ENCODE measurements at regions not wholly inside any gene's neighbourhood (a gene's known extent, or its start where the extent isn't known, plus 50 kb on each side); places are given as distances from the start of the nearest gene placed in this dataset.

DNA sequence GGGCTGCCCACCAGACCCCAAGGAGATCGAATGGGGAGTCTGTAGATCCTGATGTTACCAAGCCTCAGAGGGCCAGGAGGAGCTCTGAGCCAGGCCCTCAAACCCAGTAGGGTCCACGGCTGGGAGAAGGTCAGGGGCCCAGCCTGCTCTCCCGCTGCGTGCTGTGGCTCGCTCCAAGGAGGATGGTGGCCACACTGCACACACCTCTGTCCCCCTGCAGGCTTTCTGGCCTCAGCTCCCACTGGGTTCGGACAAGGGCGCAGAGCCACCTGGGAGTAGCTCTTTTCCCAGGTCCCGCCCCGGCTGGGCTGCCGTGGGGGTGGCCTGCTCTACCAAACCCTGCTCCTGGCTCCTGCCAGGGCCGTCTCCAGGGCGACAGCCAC lies 175.8 kb downstream of the ZNF248 start:
- TF ChIP-seq, protein P1, sequence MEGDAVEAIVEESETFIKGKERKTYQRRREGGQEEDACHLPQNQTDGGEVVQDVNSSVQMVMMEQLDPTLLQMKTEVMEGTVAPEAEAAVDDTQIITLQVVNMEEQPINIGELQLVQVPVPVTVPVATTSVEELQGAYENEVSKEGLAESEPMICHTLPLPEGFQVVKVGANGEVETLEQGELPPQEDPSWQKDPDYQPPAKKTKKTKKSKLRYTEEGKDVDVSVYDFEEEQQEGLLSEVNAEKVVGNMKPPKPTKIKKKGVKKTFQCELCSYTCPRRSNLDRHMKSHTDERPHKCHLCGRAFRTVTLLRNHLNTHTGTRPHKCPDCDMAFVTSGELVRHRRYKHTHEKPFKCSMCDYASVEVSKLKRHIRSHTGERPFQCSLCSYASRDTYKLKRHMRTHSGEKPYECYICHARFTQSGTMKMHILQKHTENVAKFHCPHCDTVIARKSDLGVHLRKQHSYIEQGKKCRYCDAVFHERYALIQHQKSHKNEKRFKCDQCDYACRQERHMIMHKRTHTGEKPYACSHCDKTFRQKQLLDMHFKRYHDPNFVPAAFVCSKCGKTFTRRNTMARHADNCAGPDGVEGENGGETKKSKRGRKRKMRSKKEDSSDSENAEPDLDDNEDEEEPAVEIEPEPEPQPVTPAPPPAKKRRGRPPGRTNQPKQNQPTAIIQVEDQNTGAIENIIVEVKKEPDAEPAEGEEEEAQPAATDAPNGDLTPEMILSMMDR (IDR thresholded peaks at IDR 0.05; ENCODE audit: poor library complexity): no peak
- no peak for TF ChIP-seq EZH2 (IDR thresholded peaks at IDR 0.05; ENCODE audit: borderline replicate concordance)
- no peak for TF ChIP-seq EZH2phosphoT487 (IDR thresholded peaks at IDR 0.05; ENCODE audit: low read depth, severe bottlenecking, unreplicated experiment)

Measured in hepatocyte (in vitro differentiated cells).